ENCODE measurements at regions not wholly inside any gene's neighbourhood (a gene's known extent, or its start where the extent isn't known, plus 50 kb on each side); places are given as distances from the start of the nearest gene placed in this dataset.

- Histone ChIP-seq H3K4me1 (ENCODE audit: insufficient read depth, low read length, poor library complexity, severe bottlenecking) (no peaks in the 10 kb centered on the region), H3K36me3 (ENCODE audit: insufficient read depth, low read length, poor library complexity, severe bottlenecking) (no peaks in the 10 kb centered on the region), H3K27ac (ENCODE audit: low read depth, low read length, poor library complexity, severe bottlenecking) (no peak overlapping the region), H3K4me3 (ENCODE audit: low read depth, low read length, poor library complexity, severe bottlenecking) (no peak overlapping the region), H3K27me3 (replicated peaks; ENCODE audit: insufficient read depth, low read depth, low read length, poor library complexity) (no peaks in the 10 kb centered on the region), H3K9me3 (ENCODE audit: low read depth, low read length, poor library complexity, severe bottlenecking) (no peaks in the 10 kb centered on the region)
- no TSS peak for BruUV-seq (replicated peaks)
- CTCF ChIA-PET, result no interaction called here
- no peak for TF ChIP-seq EZH2 (IDR thresholded peaks at IDR 0.05; ENCODE audit: borderline replicate concordance, low read depth, low read length, poor library complexity, severe bottlenecking)
- TF ChIP-seq, protein P1, sequence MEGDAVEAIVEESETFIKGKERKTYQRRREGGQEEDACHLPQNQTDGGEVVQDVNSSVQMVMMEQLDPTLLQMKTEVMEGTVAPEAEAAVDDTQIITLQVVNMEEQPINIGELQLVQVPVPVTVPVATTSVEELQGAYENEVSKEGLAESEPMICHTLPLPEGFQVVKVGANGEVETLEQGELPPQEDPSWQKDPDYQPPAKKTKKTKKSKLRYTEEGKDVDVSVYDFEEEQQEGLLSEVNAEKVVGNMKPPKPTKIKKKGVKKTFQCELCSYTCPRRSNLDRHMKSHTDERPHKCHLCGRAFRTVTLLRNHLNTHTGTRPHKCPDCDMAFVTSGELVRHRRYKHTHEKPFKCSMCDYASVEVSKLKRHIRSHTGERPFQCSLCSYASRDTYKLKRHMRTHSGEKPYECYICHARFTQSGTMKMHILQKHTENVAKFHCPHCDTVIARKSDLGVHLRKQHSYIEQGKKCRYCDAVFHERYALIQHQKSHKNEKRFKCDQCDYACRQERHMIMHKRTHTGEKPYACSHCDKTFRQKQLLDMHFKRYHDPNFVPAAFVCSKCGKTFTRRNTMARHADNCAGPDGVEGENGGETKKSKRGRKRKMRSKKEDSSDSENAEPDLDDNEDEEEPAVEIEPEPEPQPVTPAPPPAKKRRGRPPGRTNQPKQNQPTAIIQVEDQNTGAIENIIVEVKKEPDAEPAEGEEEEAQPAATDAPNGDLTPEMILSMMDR (conservative IDR thresholded peaks at IDR 0.05; ENCODE audit: low read depth, low read length), result no peak
- no peak for DNase-seq (ENCODE audit: low spot score)
- POLR2A ChIA-PET (ENCODE audit: low non-redundant PET), result no interaction called here
- intact Hi-C loops (cut with micrococcal nuclease; ENCODE audit: unreplicated experiment), result no loop called here
Observed at GRCh38 chr7:69129951-69130350, 468.3 kb upstream of the AUTS2 start.

DNA sequence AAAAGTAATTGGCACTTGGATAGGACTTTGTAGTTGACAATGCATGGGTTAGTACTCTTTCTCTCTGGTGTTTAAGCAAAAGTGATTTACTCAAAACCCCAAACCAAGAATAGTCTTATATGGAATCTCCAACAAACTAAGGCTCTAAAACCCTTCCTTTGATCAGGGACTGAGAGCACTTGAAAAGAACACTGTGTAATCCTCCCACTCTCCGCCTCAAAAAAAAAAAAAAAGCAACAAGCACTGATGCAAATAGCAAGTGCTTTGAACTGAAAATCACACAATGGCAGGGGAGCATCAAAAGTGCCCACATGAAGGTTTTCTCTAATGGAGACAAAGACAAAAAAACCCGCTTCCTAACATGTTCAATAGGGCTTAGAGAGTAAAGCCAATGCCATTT lies 467.9 kb upstream of the AUTS2 start:
- CTCF ChIA-PET, result no interaction called here
- Histone ChIP-seq H3K27me3 (replicated peaks; ENCODE audit: insufficient read depth, low read depth, low read length, poor library complexity) (no peaks in the 10 kb centered on the region), H3K36me3 (ENCODE audit: insufficient read depth, low read length, poor library complexity, severe bottlenecking) (no peaks in the 10 kb centered on the region), H3K27ac (ENCODE audit: low read depth, low read length, poor library complexity, severe bottlenecking) (no peak overlapping the region), H3K4me1 (ENCODE audit: insufficient read depth, low read length, poor library complexity, severe bottlenecking) (no peaks in the 10 kb centered on the region), H3K9me3 (ENCODE audit: low read depth, low read length, poor library complexity, severe bottlenecking) (no peaks in the 10 kb centered on the region), H3K4me3 (ENCODE audit: low read depth, low read length, poor library complexity, severe bottlenecking) (no peak overlapping the region)
- no peak for TF ChIP-seq EZH2 (IDR thresholded peaks at IDR 0.05; ENCODE audit: borderline replicate concordance, low read depth, low read length, poor library complexity, severe bottlenecking)
- TF ChIP-seq, protein P1 (conservative IDR thresholded peaks at IDR 0.05; ENCODE audit: low read depth, low read length), result no peak
- no peak for DNase-seq (ENCODE audit: low spot score)
- intact Hi-C loops (cut with micrococcal nuclease; ENCODE audit: unreplicated experiment), result no loop called here
- POLR2A ChIA-PET (ENCODE audit: low non-redundant PET), result interaction anchor here (0.7 kb wide), 1 partner anchor 1010 kb away, joined by 6 read pairs; no protein-coding TSS in a partner anchor
- no TSS peak for BruUV-seq (replicated peaks)

- no peak for DNase-seq (ENCODE audit: low spot score)
- CTCF ChIA-PET, result no interaction called here
- H3K27me3 ChIP-seq (replicated peaks; ENCODE audit: insufficient read depth, low read depth, low read length, poor library complexity), result no peaks in the 10 kb centered on the region
- no peak overlapping the region for H3K27ac ChIP-seq (ENCODE audit: low read depth, low read length, poor library complexity, severe bottlenecking)
- POLR2A ChIA-PET (ENCODE audit: low non-redundant PET), result no interaction called here
- no peaks in the 10 kb centered on the region for H3K4me1 ChIP-seq (ENCODE audit: insufficient read depth, low read length, poor library complexity, severe bottlenecking)
- H3K36me3 ChIP-seq (ENCODE audit: insufficient read depth, low read length, poor library complexity, severe bottlenecking), result no peaks in the 10 kb centered on the region
- BruUV-seq (replicated peaks), result no TSS peak
- intact Hi-C loops (cut with micrococcal nuclease; ENCODE audit: unreplicated experiment), result no loop called here
- TF ChIP-seq, protein P1 (conservative IDR thresholded peaks at IDR 0.05; ENCODE audit: low read depth, low read length), result no peak
- no peak for TF ChIP-seq EZH2 (IDR thresholded peaks at IDR 0.05; ENCODE audit: borderline replicate concordance, low read depth, low read length, poor library complexity, severe bottlenecking)
- no peak overlapping the region for H3K4me3 ChIP-seq (ENCODE audit: low read depth, low read length, poor library complexity, severe bottlenecking)
- peaks cover 15% of the 10 kb centered on the region for H3K9me3 ChIP-seq (ENCODE audit: low read depth, low read length, poor library complexity, severe bottlenecking)
Observed at GRCh38 chr7:69134316-69134715, 464.0 kb upstream of the AUTS2 start.

Measured in A673 (cell line).